ENCODE measurements at regions not wholly inside any gene's neighbourhood (a gene's known extent, or its start where the extent isn't known, plus 50 kb on each side); places are given as distances from the start of the nearest gene placed in this dataset.

- Histone ChIP-seq H2AK9ac (replicated peaks; ENCODE audit: low read depth, low read length, poor library complexity) (no peak overlapping the region), H4K20me1 (ENCODE audit: insufficient read depth, low read length) (no peaks in the 10 kb centered on the region), H3K4me3 (ENCODE audit: insufficient read depth, low read depth, low read length) (no peak overlapping the region), H3K27me3 (ENCODE audit: control insufficient read depth, insufficient read depth, low read length) (no peaks in the 10 kb centered on the region), H2BK20ac (ENCODE audit: low read depth, low read length) (no peak overlapping the region), H3K4ac (ENCODE audit: low read depth, low read length) (no peak overlapping the region), H3K9me1 (ENCODE audit: insufficient read depth, low read length) (no peaks in the 10 kb centered on the region), H4K5ac (ENCODE audit: low read depth, low read length) (no peak overlapping the region), H2BK5ac (ENCODE audit: low read depth, low read length, poor library complexity, severe bottlenecking) (no peak overlapping the region), H4K91ac (ENCODE audit: insufficient read depth, low read depth, low read length) (no peak overlapping the region), H3K23ac (ENCODE audit: low read depth, low read length) (no peak overlapping the region), H3K9ac (ENCODE audit: low read depth, low read length) (no peak overlapping the region), H2AFZ (replicated peaks; ENCODE audit: low read length, poor library complexity) (no peak overlapping the region), H3K27ac (ENCODE audit: insufficient read depth, low read length) (no peak overlapping the region), H3K79me1 (ENCODE audit: low read depth in 1 of 2, low read length in 2 of 2) (no peaks in the 10 kb centered on the region), H3K36me3 (ENCODE audit: control insufficient read depth, insufficient read depth, low read length) (no peaks in the 10 kb centered on the region), H3K4me1 (ENCODE audit: control insufficient read depth, insufficient read depth, low read length) (no peaks in the 10 kb centered on the region), H3K18ac (ENCODE audit: low read depth, low read length) (no peak overlapping the region), H3K56ac (ENCODE audit: extremely low read depth, insufficient read depth, low read length) (no peak overlapping the region), H2BK120ac (ENCODE audit: low read depth, low read length) (no peak overlapping the region), H4K8ac (ENCODE audit: low read depth in 2 of 2, low read length in 2 of 2) (no peak overlapping the region), H3K4me2 (ENCODE audit: low read depth, low read length) (no peak overlapping the region), H2BK15ac (ENCODE audit: low read depth, low read length) (no peak overlapping the region), H2AK5ac (ENCODE audit: low read depth, low read length) (no peak overlapping the region), H3K9me3 (ENCODE audit: control insufficient read depth, insufficient read depth, low read length) (0 out of 2 replicates have a peak, but pooled peaks cover 2% of the 10 kb centered on the region), H3K14ac (replicated peaks; ENCODE audit: low read depth, low read length) (no peak overlapping the region)
- no peak for TF ChIP-seq SMC3 (IDR thresholded peaks at IDR 0.05; ENCODE audit: low read depth, low read length)
- TF ChIP-seq ELK1 (IDR thresholded peaks at IDR 0.05; ENCODE audit: borderline replicate concordance, low read depth, low read length): no peak
- peak; percentile 88 for TF ChIP-seq MAFK (IDR thresholded peaks at IDR 0.05; ENCODE audit: low read depth, low read length)
- ChIA-PET CTCF (no interaction called here), POLR2A (ENCODE audit: unreplicated experiment) (no interaction called here)
- dilution Hi-C loops (cut with HindIII; ENCODE audit: low sequenced_read_pairs, unreplicated experiment): no loop called here
- WGBS, 2 experiments (ENCODE audit: extremely low coverage in 2 of 2, insufficient read length in 1 of 2): no CpG with 5 or more reads among the region's 2 CpGs
- in situ Hi-C loops (cut with MboI; ENCODE audit: low sequenced_read_pairs): no loop called here
- DNase-seq (no peak), ATAC-seq (ENCODE audit: low read depth) (no peak)
- no TSS peak for BruUV-seq (replicated peaks)
- intact Hi-C loops (cut with micrococcal nuclease): no loop called here
Measured at GRCh38 chr17:53218723-53219122, 604.0 kb upstream of the KIF2B start.

All from IMR-90 (cell line).